Right atrium auricular region (tissue), 2 donors: ENCODE measurements at regions not wholly inside any gene's neighbourhood (a gene's known extent, or its start where the extent isn't known, plus 50 kb on each side); places are given as distances from the start of the nearest gene placed in this dataset.

Source experiments
- DNase-seq: peaks from one replicate; pipeline ENCODE4 v3.0.0-alpha.2; 2019; ENCODE audit warnings: low spot score
- H3K27ac ChIP-seq, 2 donors: fragments of 200-600 bp; sonication (generic); 1 replicate in 1 of 2; 2 replicates in 1 of 2; pipeline ENCODE4 v1.5.1; 2016 to 2019
- H3K27me3 ChIP-seq, 2 donors: fragments of 200-600 bp; sonication (generic); one replicate each; pipeline versions ENCODE4 v1.5.1 to v1.6.0; 2017 to 2019
- H3K36me3 ChIP-seq: fragments of 200-600 bp; sonication (generic); one replicate; pipeline ENCODE4 v1.5.1; 2016
- H3K4me1 ChIP-seq, 2 donors: fragments of 200-600 bp; sonication (generic); one replicate each; pipeline versions ENCODE4 v1.5.1 to v1.6.0; 2017 to 2019
- H3K4me3 ChIP-seq, 2 donors: fragments of 200-600 bp; sonication (generic); 1 replicate in 1 of 2; 2 replicates in 1 of 2; pipeline ENCODE4 v1.5.1; 2017 to 2019; ENCODE audit warnings: mild to moderate bottlenecking in 1 of 2, moderate library complexity in 1 of 2
- H3K9me3 ChIP-seq, 2 donors: fragments of 200-600 bp; sonication (generic); one replicate each; pipeline ENCODE4 v1.5.1; 2019
- TF ChIP-seq, protein P1 (sequence below), 2 donors: fragments of 200-600 bp; sonication (generic); IDR thresholded peaks; one replicate each; pipeline ENCODE4 v1.5.1; 2019; ENCODE audit warnings: antibody characterized with exemption in 2 of 2

DNA sequence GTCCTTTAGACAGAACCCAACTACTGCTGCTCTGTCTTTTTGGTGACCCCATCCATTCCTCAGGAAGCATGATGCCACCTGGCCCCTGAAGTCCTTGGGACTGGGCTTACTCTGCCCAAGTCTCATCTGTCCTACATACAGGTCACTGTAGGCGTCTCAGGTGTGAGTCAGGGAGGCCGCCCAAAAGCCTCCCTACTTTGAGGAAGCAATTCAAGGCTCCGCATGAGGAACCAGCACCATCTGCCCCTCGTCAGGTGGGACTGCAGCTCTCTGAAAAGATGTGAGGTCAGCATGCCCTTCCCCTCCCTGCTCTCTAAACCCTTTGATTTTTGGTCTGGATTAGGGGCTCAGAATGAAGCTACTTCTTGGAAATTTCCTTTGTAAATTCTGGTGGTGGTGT, 354.8 kb downstream of the CXCL12 start:
- Histone ChIP-seq H3K4me3 (no peak overlapping the region), H3K4me1 (no peaks in the 10 kb centered on the region), H3K9me3 (no peaks in the 10 kb centered on the region), H3K36me3 (no peaks in the 10 kb centered on the region), H3K27me3 (no peaks in the 10 kb centered on the region), H3K27ac (peak overlapping the region in 1 of 2 donors; percentile 45)
- TF ChIP-seq, protein P1, sequence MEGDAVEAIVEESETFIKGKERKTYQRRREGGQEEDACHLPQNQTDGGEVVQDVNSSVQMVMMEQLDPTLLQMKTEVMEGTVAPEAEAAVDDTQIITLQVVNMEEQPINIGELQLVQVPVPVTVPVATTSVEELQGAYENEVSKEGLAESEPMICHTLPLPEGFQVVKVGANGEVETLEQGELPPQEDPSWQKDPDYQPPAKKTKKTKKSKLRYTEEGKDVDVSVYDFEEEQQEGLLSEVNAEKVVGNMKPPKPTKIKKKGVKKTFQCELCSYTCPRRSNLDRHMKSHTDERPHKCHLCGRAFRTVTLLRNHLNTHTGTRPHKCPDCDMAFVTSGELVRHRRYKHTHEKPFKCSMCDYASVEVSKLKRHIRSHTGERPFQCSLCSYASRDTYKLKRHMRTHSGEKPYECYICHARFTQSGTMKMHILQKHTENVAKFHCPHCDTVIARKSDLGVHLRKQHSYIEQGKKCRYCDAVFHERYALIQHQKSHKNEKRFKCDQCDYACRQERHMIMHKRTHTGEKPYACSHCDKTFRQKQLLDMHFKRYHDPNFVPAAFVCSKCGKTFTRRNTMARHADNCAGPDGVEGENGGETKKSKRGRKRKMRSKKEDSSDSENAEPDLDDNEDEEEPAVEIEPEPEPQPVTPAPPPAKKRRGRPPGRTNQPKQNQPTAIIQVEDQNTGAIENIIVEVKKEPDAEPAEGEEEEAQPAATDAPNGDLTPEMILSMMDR (IDR thresholded peaks at IDR 0.05) = no peak
- DNase-seq = peak; percentile 52

DNA sequence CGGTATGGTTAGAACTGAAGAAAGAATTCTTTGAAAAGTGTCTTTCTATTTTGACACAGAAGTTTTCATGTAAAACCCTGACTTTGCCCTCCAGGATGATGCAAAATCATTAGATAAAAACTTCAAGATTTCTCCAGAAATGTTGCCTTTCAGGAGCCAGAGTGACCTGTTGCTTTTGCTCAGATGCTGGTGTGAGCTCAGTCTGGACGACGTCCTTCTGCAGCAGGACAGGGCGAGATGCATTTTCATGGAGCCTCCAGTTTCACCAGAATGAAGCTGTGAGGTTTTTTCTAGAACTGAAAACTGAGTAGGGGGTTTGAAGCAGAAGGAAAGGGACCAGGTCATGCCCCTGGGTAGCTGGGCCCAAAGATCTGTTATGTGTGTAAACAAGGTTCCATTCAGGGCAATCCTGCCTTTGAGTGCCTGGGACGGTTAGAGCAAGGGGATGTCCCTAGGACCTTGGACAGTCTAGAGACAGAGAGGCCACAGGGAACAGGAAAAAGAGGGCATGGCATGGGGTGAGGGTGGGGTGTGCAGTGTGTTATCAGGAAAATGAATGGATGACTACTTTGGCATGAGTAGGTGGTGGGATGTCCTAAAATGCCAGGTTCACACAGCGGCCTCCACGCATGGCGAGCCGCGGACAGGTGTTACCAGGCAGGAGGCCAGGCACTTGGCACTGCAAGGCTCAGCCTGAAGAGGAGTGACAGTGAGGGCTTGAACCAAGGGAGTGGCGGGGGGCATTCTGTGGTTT, 356.3 kb downstream of the CXCL12 start:
- TF ChIP-seq, protein P1 (IDR thresholded peaks at IDR 0.05) = no peak
- Histone ChIP-seq H3K36me3 (no peaks in the 10 kb centered on the region), H3K27me3 (no peaks in the 10 kb centered on the region), H3K4me3 (no peak overlapping the region), H3K27ac (no peak overlapping the region), H3K4me1 (no peaks in the 10 kb centered on the region), H3K9me3 (peaks cover 0 to 6% of the 10 kb centered on the region in 2 donors)
- peak; percentile 43 for DNase-seq

GRCh38 chr10:44024356-44025116, 360.4 kb downstream of the CXCL12 start:
- no peaks in the 10 kb centered on the region for H3K36me3 ChIP-seq
- no peak for DNase-seq

GRCh38 chr10:44023517-44023916, 361.4 kb downstream of the CXCL12 start:
- peaks cover 0 to 6% of the 10 kb centered on the region in 2 donors for H3K9me3 ChIP-seq
- no peak for DNase-seq

More at GRCh38 chr10:44024356-44025116, 360.4 kb downstream of the CXCL12 start:
- Histone ChIP-seq H3K4me1 (no peaks in the 10 kb centered on the region), H3K27me3 (no peaks in the 10 kb centered on the region), H3K27ac (no peak overlapping the region), H3K4me3 (no peak overlapping the region), H3K9me3 (peaks cover 0 to 6% of the 10 kb centered on the region in 2 donors)
- TF ChIP-seq, protein P1 (IDR thresholded peaks at IDR 0.05) = no peak

GRCh38 chr10:44022203-44022602, 362.7 kb downstream of the CXCL12 start:
- H3K9me3 ChIP-seq = peaks cover 0 to 6% of the 10 kb centered on the region in 2 donors
- H3K4me1 ChIP-seq = peaks cover 0 to 6% of the 10 kb centered on the region in 2 donors
- H3K27me3 ChIP-seq = no peaks in the 10 kb centered on the region
- H3K27ac ChIP-seq = no peak overlapping the region
- DNase-seq = no peak
- H3K36me3 ChIP-seq = no peaks in the 10 kb centered on the region
- TF ChIP-seq, protein P1 (IDR thresholded peaks at IDR 0.05) = no peak
- no peak overlapping the region for H3K4me3 ChIP-seq

More at GRCh38 chr10:44023517-44023916, 361.4 kb downstream of the CXCL12 start:
- H3K27ac ChIP-seq = no peak overlapping the region
- no peaks in the 10 kb centered on the region for H3K27me3 ChIP-seq
- H3K4me1 ChIP-seq = no peaks in the 10 kb centered on the region
- no peaks in the 10 kb centered on the region for H3K36me3 ChIP-seq
- no peak overlapping the region for H3K4me3 ChIP-seq
- TF ChIP-seq, protein P1 (IDR thresholded peaks at IDR 0.05) = no peak
